ENCODE measurements at regions not wholly inside any gene's neighbourhood (a gene's known extent, or its start where the extent isn't known, plus 50 kb on each side); places are given as distances from the start of the nearest gene placed in this dataset.
A peak's percentile ranks its signal among the peaks of the same experiment; 100 is the strongest.
"Not testable (repeated sequence)": the region's sequence is repeated elsewhere in the genome, so short reads cannot be mapped to it uniquely, and the experiment has no call there.

DNA sequence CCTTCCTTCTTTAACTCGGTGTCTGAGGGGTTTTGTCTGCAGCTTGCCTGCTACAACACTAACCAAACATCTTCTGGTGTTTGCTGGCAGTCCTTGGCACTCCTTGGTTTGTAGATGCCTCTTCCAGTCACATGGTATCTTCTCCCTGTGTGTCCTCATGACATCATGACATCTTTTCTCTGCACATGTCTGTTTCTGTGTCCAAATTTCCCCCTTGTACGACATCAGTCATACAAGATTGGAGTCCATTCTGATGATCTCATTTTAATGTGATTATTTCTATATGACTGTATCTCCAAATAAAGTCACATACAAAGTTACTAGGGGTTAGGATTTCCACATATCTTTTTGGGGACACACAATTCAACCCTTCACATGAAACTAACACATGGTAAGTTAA, 152.3 kb upstream of the LRRN1 start:
- Histone ChIP-seq H2AFZ (ENCODE audit: low read depth, low read length) (0 out of 2 replicates have a peak overlapping the region, but pooled peaks have one; percentile 1), H3K36me3 (replicated peaks; ENCODE audit: low read depth, low read length) (no peaks in the 10 kb centered on the region), H3K9ac (ENCODE audit: low read length) (no peak overlapping the region), H3K27me3 (ENCODE audit: low read depth, low read length) (peaks cover 70% of the 10 kb centered on the region), H3K4me3 (ENCODE audit: low read length) (peak overlapping the region; percentile 66; the same call in 1 of the 2 replicates), H4K20me1 (ENCODE audit: insufficient read depth, low read length) (no peaks in the 10 kb centered on the region), H3K27ac (ENCODE audit: low read length) (no peak overlapping the region), H3K4me1 (ENCODE audit: low read length) (peaks cover 22% of the 10 kb centered on the region), H3K4me2 (ENCODE audit: low read length) (peak overlapping the region; percentile 71), H3K9me3 (ENCODE audit: insufficient read depth, low read length) (no peaks in the 10 kb centered on the region), H3K79me2 (ENCODE audit: low read length) (no peaks in the 10 kb centered on the region)
- TF ChIP-seq CTCF (IDR thresholded peaks at IDR 0.05; ENCODE audit: low read depth, low read length) (no peak), EZH2phosphoT487 (IDR thresholded peaks at IDR 0.05; ENCODE audit: low read depth) (no peak)

DNA sequence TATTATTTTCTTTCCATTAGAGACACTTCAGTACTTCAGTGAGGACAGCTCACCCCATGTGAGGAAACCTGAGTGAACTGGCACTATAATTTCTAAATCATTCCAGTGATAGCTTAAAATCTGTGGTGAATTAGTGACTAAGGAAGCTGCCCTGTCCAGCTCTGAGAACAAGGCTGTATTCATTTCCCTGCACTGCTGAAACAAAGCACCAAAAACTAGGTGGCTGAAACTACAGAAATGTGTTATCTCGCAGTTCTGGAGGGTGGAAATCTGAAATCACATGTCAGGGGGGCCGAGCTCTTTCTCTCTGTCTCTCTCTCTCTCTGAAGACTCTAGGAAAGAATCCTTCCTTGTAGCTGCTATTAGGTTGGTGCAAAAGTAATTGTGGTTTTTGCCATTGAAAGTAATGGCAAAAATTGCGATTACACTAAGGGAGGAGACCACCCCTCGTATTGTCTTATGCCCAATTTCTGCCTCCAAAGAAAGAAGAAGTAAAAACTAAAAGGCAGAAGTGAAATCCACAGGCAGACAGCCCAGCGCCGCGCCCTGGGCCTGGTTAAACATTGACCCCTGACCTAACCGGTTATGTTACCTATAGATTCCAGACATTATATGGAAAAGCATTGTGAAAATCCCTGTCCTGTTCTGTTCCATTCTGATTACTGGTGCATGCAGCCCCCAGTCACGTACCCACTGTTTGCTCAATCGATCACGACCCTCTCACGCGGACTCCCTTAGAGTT, 153.0 kb upstream of the LRRN1 start:
- H3K9me3 ChIP-seq (ENCODE audit: insufficient read depth, low read length); H3K79me2 ChIP-seq (ENCODE audit: low read length); H4K20me1 ChIP-seq (ENCODE audit: insufficient read depth, low read length); H3K36me3 ChIP-seq (replicated peaks; ENCODE audit: low read depth, low read length): not testable (repeated sequence)
- Histone ChIP-seq H3K9ac (ENCODE audit: low read length) (peak overlapping the region; percentile 34; the same call in 1 of the 2 replicates), H3K4me3 (ENCODE audit: low read length) (peak overlapping the region; percentile 66), H3K27me3 (ENCODE audit: low read depth, low read length) (peaks cover 70% of the 10 kb centered on the region), H3K4me2 (ENCODE audit: low read length) (peak overlapping the region; percentile 71), H3K4me1 (ENCODE audit: low read length) (peaks cover 22% of the 10 kb centered on the region), H3K27ac (ENCODE audit: low read length) (peak overlapping the region; percentile 61), H2AFZ (ENCODE audit: low read depth, low read length) (peak overlapping the region; percentile 17; the same call in 1 of the 2 replicates)

DNA sequence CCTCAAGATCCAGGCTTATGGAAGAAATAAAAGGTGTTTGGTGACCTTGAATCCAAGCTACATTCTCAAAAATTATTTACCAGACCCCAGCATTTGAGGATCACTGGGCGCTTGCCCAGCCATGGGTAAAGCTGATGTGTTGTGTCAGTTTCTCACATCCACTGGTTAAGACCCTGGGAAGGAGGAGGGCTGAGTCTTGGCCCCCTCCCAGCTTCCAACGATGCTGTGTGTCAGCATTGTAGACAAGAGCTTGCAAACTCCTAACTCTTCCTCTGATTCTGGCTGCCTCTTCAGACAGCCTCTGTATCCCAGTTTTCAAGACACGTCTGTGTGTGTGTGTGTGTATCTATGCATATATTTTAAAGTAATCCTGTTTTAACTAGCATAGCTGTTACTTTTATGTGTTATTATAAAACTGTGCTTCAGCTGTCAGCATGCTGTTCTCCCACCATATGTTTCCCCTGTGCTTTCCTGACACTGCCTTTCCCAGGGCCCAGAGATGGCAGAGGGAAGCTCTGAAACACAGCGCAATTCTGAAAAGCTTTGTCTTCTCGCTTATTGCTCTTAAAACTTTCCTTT, 157.3 kb upstream of the LRRN1 start:
- H3K36me3 ChIP-seq (replicated peaks; ENCODE audit: low read depth, low read length), result no peaks in the 10 kb centered on the region
- H3K9ac ChIP-seq (ENCODE audit: low read length), result no peak overlapping the region
- H3K27me3 ChIP-seq (ENCODE audit: low read depth, low read length), result peaks cover 44% of the 10 kb centered on the region
- H3K4me2 ChIP-seq (ENCODE audit: low read length), result no peak overlapping the region
- no peak overlapping the region for H3K27ac ChIP-seq (ENCODE audit: low read length)
- no peak overlapping the region for H2AFZ ChIP-seq (ENCODE audit: low read depth, low read length)
- H3K4me1 ChIP-seq (ENCODE audit: low read length), result peaks cover 20% of the 10 kb centered on the region
- H3K4me3 ChIP-seq (ENCODE audit: low read length), result no peak overlapping the region
- no peaks in the 10 kb centered on the region for H3K79me2 ChIP-seq (ENCODE audit: low read length)
- no peaks in the 10 kb centered on the region for H3K9me3 ChIP-seq (ENCODE audit: insufficient read depth, low read length)
- TF ChIP-seq CTCF (IDR thresholded peaks at IDR 0.05; ENCODE audit: low read depth, low read length), result no peak
- no peak for TF ChIP-seq EZH2phosphoT487 (IDR thresholded peaks at IDR 0.05; ENCODE audit: low read depth)
- no peaks in the 10 kb centered on the region for H4K20me1 ChIP-seq (ENCODE audit: insufficient read depth, low read length)

DNA sequence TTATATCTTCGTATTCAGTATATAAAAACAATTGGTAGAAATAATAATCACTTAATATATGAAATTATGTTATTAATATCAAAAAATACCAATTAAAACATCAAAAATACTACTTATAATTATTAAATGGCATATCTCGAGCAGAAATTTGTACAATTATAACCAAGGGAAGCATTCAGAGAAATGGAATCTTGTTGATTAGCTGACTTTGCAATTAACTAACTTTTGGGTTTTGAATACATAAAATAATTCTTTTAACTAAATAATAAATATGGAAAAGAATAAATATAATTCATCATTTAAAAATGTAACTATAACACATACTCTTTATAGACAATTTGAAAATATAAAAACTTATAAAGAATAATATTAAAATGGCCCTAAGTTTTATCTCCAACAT, 160.2 kb upstream of the LRRN1 start:
- H4K20me1 ChIP-seq (ENCODE audit: insufficient read depth, low read length), result no peaks in the 10 kb centered on the region
- no peaks in the 10 kb centered on the region for H3K4me1 ChIP-seq (ENCODE audit: low read length)
- no peaks in the 10 kb centered on the region for H3K9me3 ChIP-seq (ENCODE audit: insufficient read depth, low read length)
- H3K4me3 ChIP-seq (ENCODE audit: low read length), result no peak overlapping the region
- H3K79me2 ChIP-seq (ENCODE audit: low read length), result no peaks in the 10 kb centered on the region
- H3K4me2 ChIP-seq (ENCODE audit: low read length), result no peak overlapping the region
- TF ChIP-seq CTCF (IDR thresholded peaks at IDR 0.05; ENCODE audit: low read depth, low read length), result no peak
- TF ChIP-seq EZH2phosphoT487 (IDR thresholded peaks at IDR 0.05; ENCODE audit: low read depth), result no peak
- H3K36me3 ChIP-seq (replicated peaks; ENCODE audit: low read depth, low read length), result no peaks in the 10 kb centered on the region
- no peak overlapping the region for H3K9ac ChIP-seq (ENCODE audit: low read length)
- no peak overlapping the region for H3K27ac ChIP-seq (ENCODE audit: low read length)
- H2AFZ ChIP-seq (ENCODE audit: low read depth, low read length), result no peak overlapping the region
- peaks cover 48% of the 10 kb centered on the region for H3K27me3 ChIP-seq (ENCODE audit: low read depth, low read length)
